ENCODE measurements at regions not wholly inside any gene's neighbourhood (a gene's known extent, or its start where the extent isn't known, plus 50 kb on each side); places are given as distances from the start of the nearest gene placed in this dataset.

DNA sequence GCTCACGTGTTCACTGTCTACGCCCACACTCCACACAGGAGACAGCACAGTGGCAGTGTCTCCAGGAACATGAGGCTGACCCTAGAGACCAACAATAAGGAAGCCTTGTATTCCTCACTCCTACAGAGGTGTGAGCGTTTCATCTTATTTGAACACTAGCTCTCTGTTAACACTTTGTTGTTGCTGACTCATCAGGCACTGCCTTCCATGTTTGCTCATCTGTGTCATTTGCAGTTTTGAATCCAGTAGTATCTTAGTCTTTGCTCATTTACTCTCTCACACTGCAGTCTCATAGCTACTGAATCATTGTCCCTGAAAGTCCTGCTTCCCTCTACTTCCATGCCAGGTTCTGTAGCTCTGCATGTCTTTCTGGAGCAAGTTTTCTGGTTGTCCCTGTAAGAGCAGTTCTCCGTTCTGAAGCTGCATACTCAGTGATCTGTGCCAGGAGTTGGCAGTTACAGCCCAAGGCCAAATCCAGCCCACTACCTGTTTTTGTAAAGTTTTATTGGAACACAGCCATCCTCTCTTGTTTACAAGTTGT, 80.3 kb upstream of the DCLK2 start:
- H3K27me3 Mint-ChIP-seq (ENCODE audit: low read depth) = peaks cover 11% of the 10 kb centered on the region
- intact Hi-C loops (cut with micrococcal nuclease) = loop anchor here (5.0 kb wide), 2 partner anchors 209 to 869 kb away; no protein-coding TSS in a partner anchor
- CTCF ChIA-PET = interaction anchor here (0.9 to 1.1 kb wide), 2 partner anchors 11 kb away, joined by 3 read pairs; no protein-coding TSS in a partner anchor
- peak; percentile 6 for DNase-seq
- no peak overlapping the region for H3K4me3 Mint-ChIP-seq
- H3K27ac Mint-ChIP-seq = no peak overlapping the region
- H3K4me1 Mint-ChIP-seq (ENCODE audit: low read depth) = no peaks in the 10 kb centered on the region
- no peaks in the 10 kb centered on the region for H3K9me3 Mint-ChIP-seq
- no peaks in the 10 kb centered on the region for H3K36me3 Mint-ChIP-seq (ENCODE audit: low read depth)

DNA sequence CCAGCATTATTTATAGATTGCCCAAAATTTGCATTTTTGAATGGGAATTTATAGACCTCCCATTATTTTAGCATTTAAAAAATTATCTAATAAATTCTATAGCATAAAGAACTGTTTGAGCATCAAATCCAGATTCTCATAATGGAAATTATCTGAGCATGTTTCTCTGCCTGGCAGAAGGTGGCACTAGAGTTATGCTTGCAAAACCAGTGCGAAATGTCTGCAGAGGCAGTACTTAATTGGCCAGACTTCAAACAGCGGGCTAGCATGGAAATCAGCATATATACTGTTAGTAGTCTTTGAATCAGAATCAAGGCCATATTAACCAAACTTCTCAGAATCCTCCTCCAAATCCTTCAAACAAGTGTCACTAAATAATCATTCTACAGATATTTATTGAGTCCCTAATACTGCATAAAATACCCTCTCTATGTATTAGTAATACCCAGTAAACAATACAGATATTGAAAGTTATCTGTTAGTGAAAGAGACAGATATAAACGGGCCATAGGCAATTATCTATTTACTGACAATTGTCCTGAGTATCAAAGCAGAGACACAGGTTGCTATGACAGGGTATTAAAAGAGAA, 78.7 kb upstream of the DCLK2 start:
- no peak overlapping the region for H3K4me3 Mint-ChIP-seq
- intact Hi-C loops (cut with micrococcal nuclease) = loop anchor here (1.0 to 5.0 kb wide), 3 partner anchors 208 to 868 kb away; no protein-coding TSS in a partner anchor
- CTCF ChIA-PET = no interaction called here
- DNase-seq = peak; percentile 11
- no peak overlapping the region for H3K27ac Mint-ChIP-seq
- no peaks in the 10 kb centered on the region for H3K4me1 Mint-ChIP-seq (ENCODE audit: low read depth)
- H3K27me3 Mint-ChIP-seq (ENCODE audit: low read depth) = peaks cover 17% of the 10 kb centered on the region
- no peaks in the 10 kb centered on the region for H3K36me3 Mint-ChIP-seq (ENCODE audit: low read depth)
- H3K9me3 Mint-ChIP-seq = no peaks in the 10 kb centered on the region

DNA sequence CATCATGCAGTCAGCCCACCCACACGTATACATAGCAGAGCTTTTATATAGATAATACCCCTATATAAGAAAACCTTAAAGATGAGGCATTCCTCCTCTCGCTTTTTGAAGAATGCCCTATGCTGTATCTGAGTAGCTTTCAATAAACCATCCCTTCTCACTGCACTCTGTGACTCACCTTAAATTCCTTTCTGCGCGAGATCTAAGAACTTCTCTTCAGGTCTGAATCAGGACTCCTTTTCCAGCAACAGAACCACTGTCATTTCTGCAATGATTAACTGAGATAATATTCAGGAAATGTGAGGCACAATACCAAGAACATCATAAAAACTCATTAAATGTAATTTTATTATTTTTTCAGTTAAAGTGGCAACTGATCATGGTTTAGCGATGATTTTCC, 76.4 kb upstream of the DCLK2 start:
- H3K4me1 Mint-ChIP-seq (ENCODE audit: low read depth) = no peaks in the 10 kb centered on the region
- no peaks in the 10 kb centered on the region for H3K9me3 Mint-ChIP-seq
- peaks cover 20% of the 10 kb centered on the region for H3K27me3 Mint-ChIP-seq (ENCODE audit: low read depth)
- CTCF ChIA-PET = no interaction called here
- H3K36me3 Mint-ChIP-seq (ENCODE audit: low read depth) = no peaks in the 10 kb centered on the region
- intact Hi-C loops (cut with micrococcal nuclease) = no loop called here
- no peak overlapping the region for H3K27ac Mint-ChIP-seq
- no peak overlapping the region for H3K4me3 Mint-ChIP-seq
- DNase-seq = no peak

DNA sequence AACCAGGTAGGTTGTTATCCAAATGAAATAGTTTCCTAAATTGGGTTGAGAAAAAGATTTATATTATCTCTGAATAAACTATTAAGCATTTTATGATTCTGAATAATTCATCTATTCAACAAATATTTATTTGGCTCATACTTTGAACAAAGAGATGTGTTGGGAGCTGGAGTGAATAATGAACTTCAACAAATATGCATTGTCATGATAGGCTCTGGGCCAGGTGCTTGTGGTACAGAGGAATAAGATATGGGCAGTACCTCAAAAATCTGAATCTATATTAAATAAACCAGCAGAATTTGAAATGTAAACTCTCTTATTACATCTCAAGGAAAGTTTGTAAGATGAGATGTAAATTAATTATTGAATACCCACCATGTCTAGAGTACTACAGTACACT, 75.7 kb upstream of the DCLK2 start:
- H3K27me3 Mint-ChIP-seq (ENCODE audit: low read depth) = peaks cover 18% of the 10 kb centered on the region
- intact Hi-C loops (cut with micrococcal nuclease) = no loop called here
- no peak for DNase-seq
- H3K4me1 Mint-ChIP-seq (ENCODE audit: low read depth) = no peaks in the 10 kb centered on the region
- CTCF ChIA-PET = no interaction called here
- no peaks in the 10 kb centered on the region for H3K36me3 Mint-ChIP-seq (ENCODE audit: low read depth)
- H3K27ac Mint-ChIP-seq = no peak overlapping the region
- H3K4me3 Mint-ChIP-seq = no peak overlapping the region
- H3K9me3 Mint-ChIP-seq = no peaks in the 10 kb centered on the region

GRCh38 chr4:150004481-150004880, 73.8 kb upstream of the DCLK2 start:
- H3K4me1 Mint-ChIP-seq (ENCODE audit: low read depth) = no peaks in the 10 kb centered on the region
- no peak overlapping the region for H3K27ac Mint-ChIP-seq
- intact Hi-C loops (cut with micrococcal nuclease) = no loop called here
- CTCF ChIA-PET = interaction anchor here (1.5 to 1.7 kb wide), 2 partner anchors 39 to 239 kb away, joined by 3 to 7 read pairs; no protein-coding TSS in a partner anchor
- DNase-seq = no peak
- H3K9me3 Mint-ChIP-seq = no peaks in the 10 kb centered on the region
- H3K36me3 Mint-ChIP-seq (ENCODE audit: low read depth) = no peaks in the 10 kb centered on the region
- H3K27me3 Mint-ChIP-seq (ENCODE audit: low read depth) = peaks cover 18% of the 10 kb centered on the region
- no peak overlapping the region for H3K4me3 Mint-ChIP-seq

- Mint-ChIP-seq H3K4me1 (ENCODE audit: low read depth) (no peaks in the 10 kb centered on the region), H3K36me3 (ENCODE audit: low read depth) (no peaks in the 10 kb centered on the region)
Measured at GRCh38 chr4:150005537-150005936, 72.7 kb upstream of the DCLK2 start.

DNA sequence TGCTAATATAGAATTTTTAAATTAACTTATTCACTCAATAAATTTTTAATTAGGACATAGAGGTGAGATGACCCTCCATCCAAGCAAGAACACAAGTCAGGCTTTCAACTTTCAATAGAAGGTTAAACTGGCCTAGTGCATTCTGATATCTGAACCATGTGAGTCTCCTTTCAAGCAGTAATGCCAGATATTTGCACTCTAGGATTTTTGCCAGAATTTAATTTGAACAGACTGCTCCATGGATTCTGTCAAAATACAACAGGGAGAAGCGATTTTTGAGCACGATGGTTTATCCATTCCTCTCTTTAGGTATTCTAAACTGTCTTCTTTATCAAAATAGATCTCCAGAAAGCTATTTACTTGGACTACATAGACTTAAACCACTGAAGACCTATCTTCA, 72.0 kb upstream of the DCLK2 start:
- intact Hi-C loops (cut with micrococcal nuclease) = no loop called here
- Mint-ChIP-seq H3K9me3 (no peaks in the 10 kb centered on the region), H3K4me3 (no peak overlapping the region), H3K4me1 (ENCODE audit: low read depth) (no peaks in the 10 kb centered on the region), H3K27ac (no peak overlapping the region), H3K36me3 (ENCODE audit: low read depth) (no peaks in the 10 kb centered on the region), H3K27me3 (ENCODE audit: low read depth) (peaks cover 13% of the 10 kb centered on the region)
- no peak for DNase-seq
- CTCF ChIA-PET = interaction anchor here (1.7 kb wide), 1 partner anchor 237 kb away, joined by 5 read pairs; no protein-coding TSS in a partner anchor

More at GRCh38 chr4:150005537-150005936, 72.7 kb upstream of the DCLK2 start:
- no peak overlapping the region for H3K4me3 Mint-ChIP-seq
- DNase-seq = no peak
- intact Hi-C loops (cut with micrococcal nuclease) = no loop called here
- no peak overlapping the region for H3K27ac Mint-ChIP-seq
- CTCF ChIA-PET = interaction anchor here (1.5 to 1.7 kb wide), 2 partner anchors 40 to 237 kb away, joined by 3 to 5 read pairs; no protein-coding TSS in a partner anchor
- H3K9me3 Mint-ChIP-seq = no peaks in the 10 kb centered on the region
- peaks cover 13% of the 10 kb centered on the region for H3K27me3 Mint-ChIP-seq (ENCODE audit: low read depth)

DNA sequence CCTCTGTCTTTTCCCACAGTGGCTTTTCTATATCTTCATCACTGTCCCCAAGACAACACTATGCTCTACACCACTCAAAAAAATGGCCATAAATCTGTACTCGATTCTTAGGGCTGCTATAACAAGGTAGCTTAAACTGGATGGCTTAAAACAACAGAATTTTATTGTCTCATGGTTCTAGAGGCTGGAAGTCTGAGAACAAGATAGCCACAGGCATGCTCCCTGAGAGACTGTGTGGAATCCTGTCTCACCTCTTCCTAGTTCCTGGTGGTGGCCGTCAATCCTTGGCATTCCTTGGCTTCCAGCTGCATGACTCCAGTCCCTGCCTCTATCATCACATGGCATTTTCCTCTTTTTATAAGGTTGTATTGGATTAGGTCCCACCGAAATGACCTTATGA, 70.7 kb upstream of the DCLK2 start:
- Mint-ChIP-seq H3K4me1 (ENCODE audit: low read depth) (no peaks in the 10 kb centered on the region), H3K36me3 (ENCODE audit: low read depth) (no peaks in the 10 kb centered on the region), H3K27me3 (ENCODE audit: low read depth) (peaks cover 9% of the 10 kb centered on the region), H3K9me3 (no peaks in the 10 kb centered on the region), H3K27ac (no peak overlapping the region), H3K4me3 (no peak overlapping the region)
- CTCF ChIA-PET = interaction anchor here (0.6 kb wide), 1 partner anchor 375 kb away, joined by 3 read pairs; no protein-coding TSS in a partner anchor
- no peak for DNase-seq
- intact Hi-C loops (cut with micrococcal nuclease) = no loop called here

- intact Hi-C loops (cut with micrococcal nuclease) = no loop called here
- Mint-ChIP-seq H3K4me1 (ENCODE audit: low read depth) (no peaks in the 10 kb centered on the region), H3K9me3 (no peaks in the 10 kb centered on the region), H3K4me3 (no peak overlapping the region), H3K27me3 (ENCODE audit: low read depth) (peaks cover 3% of the 10 kb centered on the region), H3K27ac (no peak overlapping the region), H3K36me3 (ENCODE audit: low read depth) (no peaks in the 10 kb centered on the region)
- CTCF ChIA-PET = interaction anchor here (1.2 to 1.4 kb wide), 2 partner anchors 11 to 23 kb away, joined by 3 to 4 read pairs; no protein-coding TSS in a partner anchor
- DNase-seq = no peak
Measured at GRCh38 chr4:150008546-150008945, 69.7 kb upstream of the DCLK2 start.

GRCh38 chr4:150009533-150009932, 68.7 kb upstream of the DCLK2 start:
- Mint-ChIP-seq H3K9me3 (no peaks in the 10 kb centered on the region), H3K4me3 (no peak overlapping the region), H3K36me3 (ENCODE audit: low read depth) (no peaks in the 10 kb centered on the region), H3K27me3 (ENCODE audit: low read depth) (peaks cover 6% of the 10 kb centered on the region), H3K27ac (no peak overlapping the region), H3K4me1 (ENCODE audit: low read depth) (no peaks in the 10 kb centered on the region)
- intact Hi-C loops (cut with micrococcal nuclease) = no loop called here
- DNase-seq = no peak
- CTCF ChIA-PET = interaction anchor here (1.4 to 1.5 kb wide), 2 partner anchors 22 to 200 kb away, joined by 4 to 5 read pairs; no protein-coding TSS in a partner anchor

DNA sequence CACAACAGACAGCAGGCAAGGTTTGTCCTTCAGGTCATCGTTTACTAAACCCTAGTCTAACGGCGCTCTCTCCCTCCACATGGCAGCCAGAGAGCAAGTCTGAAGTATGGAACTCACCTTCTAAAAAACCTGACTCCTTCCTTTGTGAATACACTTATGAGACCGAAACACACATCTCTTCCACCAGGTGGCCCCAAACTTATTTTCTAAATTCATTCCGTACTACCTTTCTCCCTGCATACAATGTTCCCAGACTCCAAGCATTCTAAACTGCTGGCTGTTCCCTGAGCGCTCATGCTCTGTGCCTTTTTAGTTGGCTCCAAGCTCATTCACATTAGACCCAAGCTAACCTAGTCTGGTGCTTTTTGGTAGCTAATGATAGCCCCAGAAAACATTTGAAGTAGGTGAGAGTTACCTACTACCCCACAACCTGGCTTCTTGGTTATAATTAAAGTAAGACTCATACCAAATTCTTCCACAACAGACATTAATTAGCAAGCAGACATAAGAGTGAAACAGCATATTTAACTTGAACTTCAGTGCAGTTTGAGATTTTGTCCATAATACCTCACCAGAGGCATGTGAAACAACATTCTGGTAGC, 67.6 kb upstream of the DCLK2 start:
- no peaks in the 10 kb centered on the region for H3K4me1 Mint-ChIP-seq (ENCODE audit: low read depth)
- DNase-seq = peak; percentile 15
- intact Hi-C loops (cut with micrococcal nuclease) = loop anchor here (2.0 to 10.0 kb wide), 3 partner anchors 197 to 1034 kb away; no protein-coding TSS in a partner anchor

GRCh38 chr4:150012851-150013360, 65.3 kb upstream of the DCLK2 start:
- intact Hi-C loops (cut with micrococcal nuclease) = loop anchor here (5.0 to 10.0 kb wide), 2 partner anchors 194 to 1032 kb away; no protein-coding TSS in a partner anchor
- no peak for DNase-seq
- CTCF ChIA-PET = no interaction called here
- Mint-ChIP-seq H3K4me1 (ENCODE audit: low read depth) (no peaks in the 10 kb centered on the region), H3K9me3 (no peaks in the 10 kb centered on the region), H3K4me3 (no peak overlapping the region), H3K36me3 (ENCODE audit: low read depth) (no peaks in the 10 kb centered on the region), H3K27me3 (ENCODE audit: low read depth) (peaks cover 16% of the 10 kb centered on the region), H3K27ac (no peak overlapping the region)

More for the DNA sequence above, 67.6 kb upstream of the DCLK2 start:
- no peaks in the 10 kb centered on the region for H3K36me3 Mint-ChIP-seq (ENCODE audit: low read depth)
- H3K27ac Mint-ChIP-seq = no peak overlapping the region
- no peak overlapping the region for H3K4me3 Mint-ChIP-seq
- CTCF ChIA-PET = interaction anchor here (1.1 to 1.5 kb wide), 3 partner anchors 198 to 234 kb away, joined by 3 to 5 read pairs (median 3); no protein-coding TSS in a partner anchor
- H3K9me3 Mint-ChIP-seq = no peaks in the 10 kb centered on the region
- H3K27me3 Mint-ChIP-seq (ENCODE audit: low read depth) = peaks cover 10% of the 10 kb centered on the region

Data from activated naive CD4-positive, alpha-beta T cell treated with anti-CD3 and anti-CD28 coated beads for 36 hours (primary cell).